ENCODE measurements at regions not wholly inside any gene's neighbourhood (a gene's known extent, or its start where the extent isn't known, plus 50 kb on each side); places are given as distances from the start of the nearest gene placed in this dataset.

DNA sequence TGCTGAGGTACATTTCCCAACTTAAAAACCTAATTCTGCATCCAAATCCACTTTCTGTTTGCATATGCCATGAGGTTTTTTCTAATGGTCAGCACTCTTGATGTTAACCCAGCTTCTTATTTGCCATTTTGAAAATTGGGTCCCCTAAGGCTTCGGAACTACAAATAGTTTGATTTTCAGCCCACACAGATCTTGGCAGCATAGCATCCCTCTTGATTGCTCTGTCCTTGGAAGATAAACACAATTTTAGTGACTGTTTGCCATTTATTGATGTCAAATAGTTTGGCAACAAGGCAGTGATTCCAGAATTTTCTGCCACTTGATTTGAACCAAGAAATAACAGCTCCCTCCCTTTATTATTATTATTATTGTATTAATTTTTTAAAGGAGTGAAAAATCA is 696.9 kb downstream of the RAB28 start:
- TF ChIP-seq, protein P1, sequence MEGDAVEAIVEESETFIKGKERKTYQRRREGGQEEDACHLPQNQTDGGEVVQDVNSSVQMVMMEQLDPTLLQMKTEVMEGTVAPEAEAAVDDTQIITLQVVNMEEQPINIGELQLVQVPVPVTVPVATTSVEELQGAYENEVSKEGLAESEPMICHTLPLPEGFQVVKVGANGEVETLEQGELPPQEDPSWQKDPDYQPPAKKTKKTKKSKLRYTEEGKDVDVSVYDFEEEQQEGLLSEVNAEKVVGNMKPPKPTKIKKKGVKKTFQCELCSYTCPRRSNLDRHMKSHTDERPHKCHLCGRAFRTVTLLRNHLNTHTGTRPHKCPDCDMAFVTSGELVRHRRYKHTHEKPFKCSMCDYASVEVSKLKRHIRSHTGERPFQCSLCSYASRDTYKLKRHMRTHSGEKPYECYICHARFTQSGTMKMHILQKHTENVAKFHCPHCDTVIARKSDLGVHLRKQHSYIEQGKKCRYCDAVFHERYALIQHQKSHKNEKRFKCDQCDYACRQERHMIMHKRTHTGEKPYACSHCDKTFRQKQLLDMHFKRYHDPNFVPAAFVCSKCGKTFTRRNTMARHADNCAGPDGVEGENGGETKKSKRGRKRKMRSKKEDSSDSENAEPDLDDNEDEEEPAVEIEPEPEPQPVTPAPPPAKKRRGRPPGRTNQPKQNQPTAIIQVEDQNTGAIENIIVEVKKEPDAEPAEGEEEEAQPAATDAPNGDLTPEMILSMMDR (IDR thresholded peaks at IDR 0.05): no peak
- no peak overlapping the region for H3K27ac ChIP-seq
- H3K27me3 ChIP-seq: no peaks in the 10 kb centered on the region
- DNase-seq (no peak), ATAC-seq (no peak)
- no peaks in the 10 kb centered on the region for H3K4me1 ChIP-seq
- H3K36me3 ChIP-seq: no peaks in the 10 kb centered on the region
- H3K4me3 ChIP-seq: no peak overlapping the region
- intact Hi-C loops (cut with DNase I): no loop called here
- H3K9me3 ChIP-seq: no peaks in the 10 kb centered on the region

DNA sequence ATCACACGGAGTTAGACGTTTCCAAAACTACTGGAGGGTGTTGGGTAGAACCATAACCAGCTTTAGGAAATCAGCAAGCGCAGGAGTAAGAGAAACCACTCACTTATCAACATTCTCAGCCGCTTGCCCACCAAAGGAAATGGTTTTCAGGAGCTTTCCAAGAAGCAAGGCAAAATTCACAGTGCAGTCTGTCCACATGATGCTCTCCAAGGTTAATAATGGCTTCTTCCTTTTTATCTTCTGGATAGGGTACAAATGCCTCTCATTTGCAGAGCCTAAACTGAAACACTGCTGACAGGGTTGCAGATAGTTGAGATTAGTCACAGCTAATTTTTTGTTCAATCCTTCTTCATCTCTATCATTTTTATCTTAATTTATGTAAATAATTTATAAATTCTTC is 705.4 kb downstream of the RAB28 start:
- intact Hi-C loops (cut with DNase I): no loop called here
- Histone ChIP-seq H3K27me3 (no peaks in the 10 kb centered on the region), H3K4me1 (no peaks in the 10 kb centered on the region), H3K9me3 (no peaks in the 10 kb centered on the region), H3K4me3 (no peak overlapping the region), H3K27ac (no peak overlapping the region), H3K36me3 (no peaks in the 10 kb centered on the region)
- ATAC-seq (no peak), DNase-seq (no peak)
- TF ChIP-seq, protein P1 (IDR thresholded peaks at IDR 0.05): no peak

DNA sequence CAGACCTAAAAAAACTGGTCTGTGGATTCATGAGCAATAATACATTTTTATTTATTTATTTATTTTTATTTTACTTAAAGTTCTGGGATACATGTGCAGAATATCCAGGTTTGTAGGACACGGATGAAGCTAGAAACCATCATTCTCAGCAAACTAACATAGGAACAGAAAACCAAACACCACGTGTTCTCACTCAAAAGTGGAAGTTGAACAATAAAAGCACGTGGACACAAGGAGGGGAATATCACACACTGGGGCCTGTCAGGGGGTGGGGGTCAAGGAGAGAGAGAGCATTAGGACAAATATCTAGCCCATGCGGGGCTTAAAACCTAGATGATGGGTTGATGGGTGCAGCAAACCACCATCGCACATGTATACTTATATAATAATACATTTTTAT is 705.9 kb downstream of the RAB28 start:
- intact Hi-C loops (cut with DNase I): no loop called here

DNA sequence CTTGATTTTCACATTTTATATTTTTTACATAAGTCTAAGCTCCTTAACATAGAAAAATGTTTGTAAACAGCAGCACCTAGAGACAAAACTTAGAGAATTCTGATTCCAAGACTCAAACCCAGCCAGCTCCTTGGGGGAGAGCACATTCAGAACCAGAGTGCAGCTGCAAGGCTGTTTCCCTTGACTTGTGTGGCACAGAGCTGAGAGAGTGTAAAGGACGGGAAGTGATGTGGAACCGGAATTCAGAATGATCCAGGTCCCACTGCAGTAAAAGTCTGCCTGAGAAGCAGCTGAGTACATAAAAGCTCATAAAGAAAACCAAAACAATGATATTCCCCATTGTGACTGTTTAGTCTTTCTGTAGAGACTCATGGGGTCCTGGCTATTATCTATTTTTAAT is 713.8 kb downstream of the RAB28 start:
- no peaks in the 10 kb centered on the region for H3K9me3 ChIP-seq
- ATAC-seq: no peak
- TF ChIP-seq, protein P1 (IDR thresholded peaks at IDR 0.05): no peak
- intact Hi-C loops (cut with DNase I): no loop called here
- H3K27ac ChIP-seq: no peak overlapping the region
- no peaks in the 10 kb centered on the region for H3K27me3 ChIP-seq
- DNase-seq: no peak
- H3K36me3 ChIP-seq: no peaks in the 10 kb centered on the region
- H3K4me1 ChIP-seq: no peaks in the 10 kb centered on the region
- H3K4me3 ChIP-seq: no peak overlapping the region

More for the DNA sequence above, 705.9 kb downstream of the RAB28 start:
- no peaks in the 10 kb centered on the region for H3K9me3 ChIP-seq
- no peaks in the 10 kb centered on the region for H3K4me1 ChIP-seq
- no peaks in the 10 kb centered on the region for H3K36me3 ChIP-seq
- ATAC-seq (no peak), DNase-seq (no peak)
- TF ChIP-seq, protein P1 (IDR thresholded peaks at IDR 0.05): no peak
- no peak overlapping the region for H3K27ac ChIP-seq
- H3K27me3 ChIP-seq: no peaks in the 10 kb centered on the region
- no peak overlapping the region for H3K4me3 ChIP-seq

- Histone ChIP-seq H3K27ac (no peak overlapping the region), H3K9me3 (no peaks in the 10 kb centered on the region), H3K4me3 (no peak overlapping the region), H3K27me3 (no peaks in the 10 kb centered on the region), H3K4me1 (no peaks in the 10 kb centered on the region), H3K36me3 (no peaks in the 10 kb centered on the region)
- intact Hi-C loops (cut with DNase I): no loop called here
- ATAC-seq (no peak), DNase-seq (no peak)
- TF ChIP-seq, protein P1 (IDR thresholded peaks at IDR 0.05): no peak
These were observed 722.4 kb downstream of the RAB28 start for GRCh38 chr4:12761694-12762093.

- DNase-seq: no peak
- Histone ChIP-seq H3K36me3 (no peaks in the 10 kb centered on the region), H3K27me3 (no peaks in the 10 kb centered on the region), H3K27ac (no peak overlapping the region), H3K4me1 (no peaks in the 10 kb centered on the region), H3K4me3 (no peak overlapping the region), H3K9me3 (no peaks in the 10 kb centered on the region)
- intact Hi-C loops (cut with DNase I): no loop called here
- TF ChIP-seq, protein P1 (IDR thresholded peaks at IDR 0.05): no peak
- no peak for ATAC-seq
These were observed 737.0 kb downstream of the RAB28 start for GRCh38 chr4:12747154-12747553.

Measured in upper lobe of right lung (tissue), 1 donor.